Vagina (tissue), 2 donors: ENCODE measurements at regions not wholly inside any gene's neighbourhood (a gene's known extent, or its start where the extent isn't known, plus 50 kb on each side); places are given as distances from the start of the nearest gene placed in this dataset.

Source experiments
- DNase-seq, 2 donors: peaks; one replicate each; pipeline ENCODE4 v3.0.0-alpha.2; 2017; ENCODE audit errors: extremely low spot score in 2 of 2
- H3K27ac ChIP-seq: fragments of 200-600 bp; sonication (generic); one replicate; pipeline ENCODE4 v1.5.1; 2019
- H3K27me3 ChIP-seq: fragments of 200-600 bp; sonication (generic); one replicate; pipeline ENCODE4 v1.5.1; 2019
- H3K36me3 ChIP-seq, 2 donors: fragments of 200-600 bp; sonication (generic); one replicate each; pipeline ENCODE4 v1.5.1; 2017 to 2019
- H3K4me1 ChIP-seq: fragments of 200-600 bp; sonication (generic); one replicate; pipeline ENCODE4 v1.5.1; 2019
- H3K4me3 ChIP-seq, 2 donors: fragments of 200-600 bp; sonication (generic); 1 replicate in 1 of 2; 2 replicates in 1 of 2; pipeline ENCODE4 v1.5.1; 2016 to 2019
- H3K9me3 ChIP-seq: fragments of 200-600 bp; sonication (generic); one replicate; pipeline ENCODE4 v1.5.1; 2019
- CTCF ChIP-seq, 3 experiments: fragments of 450-650 bp in 2 of 3; fragments of 200-600 bp in 1 of 3; sonication (generic) in 1 of 3; IDR thresholded peaks; one replicate each; pipeline ENCODE4 v1.5.1; 2017 to 2019; ENCODE audit warnings: antibody characterized with exemption in 3 of 3, mild to moderate bottlenecking in 2 of 3, moderate library complexity in 2 of 3
- POLR2A ChIP-seq, 2 donors: fragments of 450-650 bp; IDR thresholded peaks; one replicate each; pipeline ENCODE4 v1.6.1; 2017; ENCODE audit warnings: antibody characterized with exemption in 2 of 2, mild to moderate bottlenecking in 2 of 2, moderate library complexity in 2 of 2
- POLR2AphosphoS5 ChIP-seq, 2 donors: sonication (generic); formaldehyde crosslinking; IDR thresholded peaks; one replicate each; pipeline ENCODE4 v1.9.0; 2017; ENCODE audit warnings: antibody characterized with exemption in 2 of 2, mild to moderate bottlenecking in 2 of 2, low read depth in 1 of 2; ENCODE audit not compliant: insufficient read depth in 1 of 2
- intact Hi-C: fragments of 100-400 bp; cut with DNase I; formaldehyde crosslinking; loops from one replicate; pipeline ENCODE4 v1.15.1; 2023

GRCh38 chr2:208970070-208970469 lies 453.8 kb upstream of the MAP2 start:
- DNase-seq = no peak
- no peaks in the 10 kb centered on the region for H3K4me1 ChIP-seq
- no peaks in the 10 kb centered on the region for H3K27me3 ChIP-seq
- H3K4me3 ChIP-seq = no peak overlapping the region
- intact Hi-C loops = no loop called here
- H3K36me3 ChIP-seq = no peaks in the 10 kb centered on the region
- no peak for TF ChIP-seq POLR2A (IDR thresholded peaks at IDR 0.05)
- no peak for TF ChIP-seq CTCF (IDR thresholded peaks at IDR 0.05)
- TF ChIP-seq POLR2AphosphoS5 (IDR thresholded peaks at IDR 0.05; ENCODE audit: insufficient read depth in 1 of 2, low read depth in 1 of 2) = no peak
- no peaks in the 10 kb centered on the region for H3K9me3 ChIP-seq
- no peak overlapping the region for H3K27ac ChIP-seq

DNA sequence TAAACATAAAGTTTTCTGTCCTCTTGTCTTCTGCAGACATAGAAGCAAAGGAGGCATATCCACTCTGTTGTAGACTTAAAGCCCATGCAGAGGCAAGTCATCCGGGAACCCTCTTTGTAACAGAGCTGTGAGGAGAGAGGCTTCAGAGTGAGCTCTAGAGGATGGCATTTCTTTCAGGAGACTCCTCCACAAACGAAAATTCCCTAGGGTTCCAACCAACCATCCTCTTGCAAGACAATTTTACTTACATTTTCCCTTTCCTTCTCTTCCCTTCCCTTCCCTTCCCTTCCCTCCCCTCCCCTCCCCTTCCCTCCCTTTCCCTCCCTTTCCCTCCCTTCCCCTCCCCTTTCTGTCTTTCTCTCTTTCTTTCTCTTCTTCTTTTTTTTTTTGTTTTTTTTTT lies 446.3 kb upstream of the MAP2 start:
- no peaks in the 10 kb centered on the region for H3K9me3 ChIP-seq
- no peaks in the 10 kb centered on the region for H3K27me3 ChIP-seq
- no peaks in the 10 kb centered on the region for H3K4me1 ChIP-seq
- no peak overlapping the region for H3K27ac ChIP-seq
- H3K4me3 ChIP-seq = no peak overlapping the region
- no peak for DNase-seq
- intact Hi-C loops = no loop called here
- TF ChIP-seq POLR2A (IDR thresholded peaks at IDR 0.05) (no peak), POLR2AphosphoS5 (IDR thresholded peaks at IDR 0.05; ENCODE audit: insufficient read depth in 1 of 2, low read depth in 1 of 2) (no peak), CTCF (IDR thresholded peaks at IDR 0.05) (no peak)
- no peaks in the 10 kb centered on the region for H3K36me3 ChIP-seq

DNA sequence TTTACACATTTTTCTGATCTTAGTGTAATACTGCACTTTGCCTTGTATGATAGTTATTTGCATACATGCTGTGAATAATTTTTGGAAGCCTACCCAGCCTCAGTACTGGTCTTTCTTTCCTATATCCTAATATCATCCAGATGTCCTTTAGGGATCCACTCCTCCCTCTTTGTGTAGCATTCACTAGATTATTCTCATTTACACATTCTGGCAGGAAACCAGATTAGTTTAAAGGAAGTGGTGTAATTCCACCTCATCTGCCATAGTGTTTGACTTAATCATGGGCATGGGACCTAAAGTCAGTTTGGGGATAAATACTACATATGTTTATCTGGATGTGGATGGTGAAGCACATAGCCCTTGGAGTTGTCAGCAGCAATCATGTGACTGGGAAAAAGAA lies 444.9 kb upstream of the MAP2 start:
- Histone ChIP-seq H3K27me3 (no peaks in the 10 kb centered on the region), H3K9me3 (no peaks in the 10 kb centered on the region), H3K36me3 (no peaks in the 10 kb centered on the region), H3K4me3 (no peak overlapping the region), H3K27ac (no peak overlapping the region), H3K4me1 (no peaks in the 10 kb centered on the region)
- intact Hi-C loops = no loop called here
- no peak for TF ChIP-seq POLR2A (IDR thresholded peaks at IDR 0.05)
- TF ChIP-seq CTCF (IDR thresholded peaks at IDR 0.05) = no peak
- no peak for TF ChIP-seq POLR2AphosphoS5 (IDR thresholded peaks at IDR 0.05; ENCODE audit: insufficient read depth in 1 of 2, low read depth in 1 of 2)
- DNase-seq = no peak

GRCh38 chr2:208980321-208980720 lies 443.5 kb upstream of the MAP2 start:
- H3K9me3 ChIP-seq = no peaks in the 10 kb centered on the region

GRCh38 chr2:208982831-208983230 lies 441.0 kb upstream of the MAP2 start:
- no peaks in the 10 kb centered on the region for H3K27me3 ChIP-seq
- TF ChIP-seq CTCF (IDR thresholded peaks at IDR 0.05) = no peak
- no peak for TF ChIP-seq POLR2AphosphoS5 (IDR thresholded peaks at IDR 0.05; ENCODE audit: insufficient read depth in 1 of 2, low read depth in 1 of 2)
- no peak for TF ChIP-seq POLR2A (IDR thresholded peaks at IDR 0.05)
- no peak overlapping the region for H3K27ac ChIP-seq
- no peaks in the 10 kb centered on the region for H3K4me1 ChIP-seq
- DNase-seq = no peak
- no peaks in the 10 kb centered on the region for H3K9me3 ChIP-seq
- H3K36me3 ChIP-seq = no peaks in the 10 kb centered on the region
- no peak overlapping the region for H3K4me3 ChIP-seq
- intact Hi-C loops = no loop called here

More at GRCh38 chr2:208980321-208980720, 443.5 kb upstream of the MAP2 start:
- H3K4me1 ChIP-seq = no peaks in the 10 kb centered on the region
- no peak for TF ChIP-seq POLR2A (IDR thresholded peaks at IDR 0.05)
- TF ChIP-seq CTCF (IDR thresholded peaks at IDR 0.05) = no peak
- TF ChIP-seq POLR2AphosphoS5 (IDR thresholded peaks at IDR 0.05; ENCODE audit: insufficient read depth in 1 of 2, low read depth in 1 of 2) = no peak
- no peaks in the 10 kb centered on the region for H3K27me3 ChIP-seq
- H3K4me3 ChIP-seq = no peak overlapping the region
- DNase-seq = no peak
- H3K36me3 ChIP-seq = no peaks in the 10 kb centered on the region
- H3K27ac ChIP-seq = no peak overlapping the region
- intact Hi-C loops = no loop called here
